K562 (cell line): ENCODE measurements at regions not wholly inside any gene's neighbourhood (a gene's known extent, or its start where the extent isn't known, plus 50 kb on each side); places are given as distances from the start of the nearest gene placed in this dataset.

ENCODE experiments used
- ATAC-seq: fragments of 200-7000 bp; cut with Tn5 transposase; 3 replicates; pipeline ENCODE4 v1.9.1; 2020; ENCODE audit warnings: moderate library complexity
- BruUV-seq: library from RNA; stranded (reverse); fragments of 400-500 nt; replicated peaks from 2 replicates; lab custom pipeline; 2021; lab: Mats Ljungman, UMichigan
- CTCF ChIA-PET: fragments of 300-600 bp; formaldehyde crosslinking; extraction: SDS; loops from one replicate; lab custom pipeline; 2021; ENCODE audit warnings: low intra/inter-chr PET ratio; lab: Yijun Ruan, JAX
- POLR2A ChIA-PET: fragments of 300-600, 350-650 bp; sonication (Branson Sonifier 250); formaldehyde crosslinking; extraction: SDS; loops from one replicate; lab custom pipeline; 2021; ENCODE audit warnings: antibody characterized with exemption, inconsistent platforms; lab: Yijun Ruan, JAX
- DNase-seq, 4 experiments: peaks; one replicate each; pipeline versions ENCODE4 v3.0.0 to v3.0.0-alpha.2; 2011 to 2018; ENCODE audit warnings: low spot score in 3 of 4, mixed read lengths in 3 of 4; ENCODE audit errors: extremely low read depth in 1 of 4
- FAIRE-seq: peaks from 2 replicates; lab custom pipeline; 2011; peaks lifted over from hg19 to GRCh38; lab: Jason Lieb, UNC
- H2AFZ ChIP-seq: 2 replicates; pipeline ENCODE4 v1.6.0; 2011; ENCODE audit warnings: low read depth, low read length, control low read depth, inconsistent platforms
- H3K27ac ChIP-seq: fragments of 200-600 bp; 3 replicates; pipeline ENCODE4 v1.8.0; 2011; ENCODE audit warnings: low read depth, mild to moderate bottlenecking, control low read depth, inconsistent platforms, low read length, moderate library complexity, mixed read lengths; ENCODE audit errors: extremely low read depth
- H3K27me3 ChIP-seq, 2 experiments: fragments of 300-600 bp in 1 of 2; 2 replicates in 1 of 2; 3 replicates in 1 of 2; pipeline versions ENCODE4 v1.6.0 to v1.8.0; 2011; ENCODE audit warnings: inconsistent platforms in 2 of 2, low read length in 2 of 2, mild to moderate bottlenecking in 1 of 2, mixed read lengths in 1 of 2, moderate library complexity in 1 of 2; ENCODE audit not compliant: control insufficient read depth in 2 of 2, insufficient read depth in 2 of 2
- H3K36me3 ChIP-seq: fragments of 300-600 bp; 3 replicates; pipeline ENCODE4 v1.8.0; 2011; ENCODE audit warnings: mild to moderate bottlenecking, low read length, inconsistent platforms; ENCODE audit not compliant: control insufficient read depth, insufficient read depth
- H3K4me1 ChIP-seq, 2 experiments: fragments of 200-600 bp in 1 of 2; replicated peaks in 1 of 2; 2 replicates in 1 of 2; 3 replicates in 1 of 2; pipeline versions ENCODE4 v1.5.1 to v1.8.0; 2011; ENCODE audit warnings: inconsistent platforms in 2 of 2, low read length in 2 of 2, mild to moderate bottlenecking in 1 of 2, mixed read lengths in 1 of 2, moderate library complexity in 1 of 2; ENCODE audit not compliant: control insufficient read depth in 2 of 2, insufficient read depth in 2 of 2
- H3K4me2 ChIP-seq: 2 replicates; pipeline ENCODE4 v1.6.1; 2011; ENCODE audit warnings: low read length, control low read depth, inconsistent platforms, mixed read lengths; ENCODE audit not compliant: insufficient read depth
- H3K4me3 ChIP-seq: fragments of 200-600 bp; sonication (generic), shearing (Covaris generic); 2 replicates; pipeline ENCODE4 v1.5.1; 2016; ENCODE audit warnings: control low read depth, inconsistent platforms
- H3K79me2 ChIP-seq: fragments of 200-600 bp; 3 replicates; pipeline ENCODE4 v1.8.0; 2011; ENCODE audit warnings: low read length, inconsistent platforms; ENCODE audit not compliant: control insufficient read depth, insufficient read depth
- H3K9ac ChIP-seq, 2 experiments: 2 replicates each; pipeline versions ENCODE4 v1.6.0 to v1.6.1; 2011; ENCODE audit warnings: low read depth in 2 of 2, low read length in 2 of 2, control low read depth in 1 of 2, inconsistent platforms in 1 of 2, mild to moderate bottlenecking in 1 of 2, mixed read lengths in 1 of 2; ENCODE audit not compliant: insufficient read depth in 1 of 2
- H3K9me1 ChIP-seq: one replicate; pipeline ENCODE4 v1.6.0; 2011; ENCODE audit warnings: inconsistent platforms, mild to moderate bottlenecking, low read length, moderate library complexity; ENCODE audit not compliant: control insufficient read depth, insufficient read depth
- H3K9me3 ChIP-seq: replicated peaks from 2 replicates; pipeline ENCODE4 v1.5.1; 2011; ENCODE audit warnings: low read depth, low read length, inconsistent platforms; ENCODE audit not compliant: control insufficient read depth, insufficient read depth
- H4K20me1 ChIP-seq: replicated peaks from 2 replicates; pipeline ENCODE4 v1.6.1; 2011; ENCODE audit warnings: low read length, inconsistent platforms, mixed read lengths; ENCODE audit not compliant: control insufficient read depth, insufficient read depth
- DEAF1 ChIP-seq: fragments of 450-650 bp; formaldehyde crosslinking; IDR thresholded peaks from 2 replicates; pipeline ENCODE4 v1.4.0; 2020; ENCODE audit warnings: mild to moderate bottlenecking, moderate library complexity
- ETV5 ChIP-seq: sonication (generic); formaldehyde crosslinking; IDR thresholded peaks from 2 replicates; pipeline ENCODE4 v1.4.0; 2020; ENCODE audit warnings: low read depth, mild to moderate bottlenecking, missing genetic modification reagents
- MYC ChIP-seq, 2 experiments: fragments of 250-450 bp in 1 of 2; sonication (Bioruptor Pico) in 1 of 2; IDR thresholded peaks; 2 replicates each; pipeline versions ENCODE4 v1.5.1 to v1.6.1; 2012 to 2021; ENCODE audit warnings: low read depth in 2 of 2, borderline replicate concordance in 1 of 2, improper control_type of control experiment in 1 of 2, low read length in 1 of 2, mild to moderate bottlenecking in 1 of 2, moderate library complexity in 1 of 2
- RAD21 ChIP-seq, 2 experiments: fragments of 250-450 bp in 1 of 2; fragments of 450-650 bp in 1 of 2; sonication (Bioruptor Pico) in 1 of 2; formaldehyde crosslinking in 1 of 2; IDR thresholded peaks in 1 of 2; conservative IDR thresholded peaks in 1 of 2; 2 replicates each; pipeline versions ENCODE4 v1.4.0 to v1.8.0; 2020 to 2022; ENCODE audit warnings: mild to moderate bottlenecking in 2 of 2, moderate library complexity in 1 of 2
- ZNF263 ChIP-seq: sonication (generic); formaldehyde crosslinking; IDR thresholded peaks from 2 replicates; pipeline ENCODE4 v1.8.0; 2022; ENCODE audit warnings: mild to moderate bottlenecking, missing genetic modification reagents, borderline replicate concordance
- ZNF589 ChIP-seq: fragments of 200-800 bp; sonication (Bioruptor generic); IDR thresholded peaks from 2 replicates; pipeline ENCODE4 v1.6.1; 2016; ENCODE audit warnings: low read depth, missing genetic modification characterization, missing compliant biosample characterization
- WGBS: fragments of 100-300 bp; shearing (Covaris generic); methylation state at CpG from one replicate; pipeline ENCODE4 v1.1.6; 2016; ENCODE audit warnings: low coverage, mixed read lengths; ENCODE audit not compliant: insufficient coverage; ENCODE audit errors: missing lambda C conversion rate; 5-methylcytosine and 5-hydroxymethylcytosine counted together
- in situ Hi-C: fragments of 300-500 bp; cut with MboI; formaldehyde crosslinking; loops from 4 replicates; pipeline ENCODE4 v1.15.0; 2018; ENCODE audit warnings: inconsistent platforms, mixed read lengths
- intact Hi-C: fragments of 100-400 bp; cut with micrococcal nuclease; formaldehyde crosslinking; loops from 2 replicates; pipeline ENCODE4 v1.14.2; 2022
- TF ChIP-seq, protein P1 (sequence below), 3 experiments: IDR thresholded peaks in 2 of 3; conservative IDR thresholded peaks in 1 of 3; 2 replicates each; pipeline ENCODE4 v1.5.1; 2011 to 2012; ENCODE audit warnings: low read length in 3 of 3, mild to moderate bottlenecking in 3 of 3, control low read depth in 2 of 3, improper control_type of control experiment in 1 of 3, inconsistent platforms in 1 of 3, low read depth in 1 of 3, mixed read lengths in 1 of 3, moderate library complexity in 1 of 3; ENCODE audit not compliant: insufficient read depth in 2 of 3

DNA sequence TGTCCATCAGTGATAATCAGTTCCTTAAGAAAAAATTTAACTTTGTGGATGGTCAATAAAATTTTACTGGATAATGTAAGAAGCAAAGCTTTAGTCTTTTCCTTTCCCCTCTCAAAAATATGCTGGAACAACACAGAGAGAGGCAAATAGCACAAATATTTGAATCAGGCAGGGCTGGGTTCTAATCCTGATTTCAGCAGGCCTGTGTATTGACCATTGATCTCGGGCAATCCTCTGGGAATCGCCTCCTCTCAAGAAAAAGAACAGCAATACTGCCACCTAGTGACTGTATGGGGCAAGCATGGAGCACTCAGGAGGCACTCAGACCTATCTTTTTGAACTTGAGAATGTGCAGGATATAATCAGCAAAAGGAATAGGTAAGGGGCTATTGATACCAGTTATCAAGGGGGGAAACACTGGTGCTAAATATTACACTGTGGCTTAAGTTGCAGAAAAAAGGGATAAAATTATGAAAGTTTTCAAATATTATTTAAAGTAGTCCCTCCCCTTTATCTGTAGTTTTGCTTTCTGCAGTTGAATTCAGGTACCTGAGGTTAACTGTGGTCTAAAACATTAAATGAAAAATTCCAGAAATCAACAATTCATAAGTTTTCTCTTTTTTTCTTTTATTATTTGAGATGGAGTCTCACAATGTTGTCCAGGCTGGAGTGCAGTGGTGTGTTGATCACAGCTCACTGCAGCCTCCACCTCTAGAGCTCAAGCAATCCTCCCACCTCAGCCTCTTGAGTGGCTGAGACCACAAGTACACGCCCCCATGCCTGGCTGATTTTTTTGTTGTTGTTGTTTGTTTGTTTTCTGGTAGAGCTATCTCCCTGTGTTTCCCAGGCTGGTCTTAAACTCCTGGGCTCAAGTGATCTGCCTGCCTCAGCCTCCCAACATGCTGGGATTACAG, 91.8 kb upstream of the NHSL1 start:
- H3K27me3 ChIP-seq: peaks cover 10 to 40% of the 10 kb centered on the region in 2 experiments; a peak in 4 of 5 replicates
- no peaks in the 10 kb centered on the region for H3K9me1 ChIP-seq
- H4K20me1 ChIP-seq: no peaks in the 10 kb centered on the region
- H3K9ac ChIP-seq: no peak overlapping the region
- CTCF ChIA-PET: interaction anchor here (0.5 to 4.2 kb wide), 5 partner anchors 175 to 773 kb away, joined by 3 to 52 read pairs (median 9); no protein-coding TSS in a partner anchor
- WGBS: 2% methylated on average over 3 of the region's 3 CpGs
- FAIRE-seq (peak; percentile 95), ATAC-seq (peak; percentile 88), DNase-seq (peak; percentile 66 to 73 (median 72))
- H3K4me3 ChIP-seq: no peak overlapping the region
- H2AFZ ChIP-seq: no peak overlapping the region
- no peaks in the 10 kb centered on the region for H3K9me3 ChIP-seq
- H3K4me1 ChIP-seq: no peaks in the 10 kb centered on the region
- POLR2A ChIA-PET: no interaction called here
- no peaks in the 10 kb centered on the region for H3K79me2 ChIP-seq
- intact Hi-C loops: loop anchor here (1.0 to 5.0 kb wide), 3 partner anchors 162 to 475 kb away; partner anchors contain the start of gene REPS1
- H3K36me3 ChIP-seq: no peaks in the 10 kb centered on the region
- no TSS peak for BruUV-seq
- H3K4me2 ChIP-seq: no peak overlapping the region
- in situ Hi-C loops: no loop called here
- no peak overlapping the region for H3K27ac ChIP-seq
- TF ChIP-seq DEAF1 (CRISPR knock-in tag) (peak; percentile 36; the same call in 1 of the 2 replicates), MYC (IDR thresholded peaks at IDR 0.05; ENCODE audit: low read depth, low read length) (no peak), MYC (CRISPR knock-in tag; IDR thresholded peaks at IDR 0.05; ENCODE audit: borderline replicate concordance, low read depth) (no peak), RAD21 (CRISPR knock-in tag; conservative IDR thresholded peaks at IDR 0.05 in 1 of 2, IDR thresholded peaks at IDR 0.05 in 1 of 2) (peak; percentile 60 to 73), ETV5 (no peak), ZNF589 (0 out of 2 replicates have a peak, but pooled peaks have one; percentile 25), ZNF263 (0 out of 2 replicates have a peak, but pooled peaks have one; percentile 41)
- TF ChIP-seq, protein P1, sequence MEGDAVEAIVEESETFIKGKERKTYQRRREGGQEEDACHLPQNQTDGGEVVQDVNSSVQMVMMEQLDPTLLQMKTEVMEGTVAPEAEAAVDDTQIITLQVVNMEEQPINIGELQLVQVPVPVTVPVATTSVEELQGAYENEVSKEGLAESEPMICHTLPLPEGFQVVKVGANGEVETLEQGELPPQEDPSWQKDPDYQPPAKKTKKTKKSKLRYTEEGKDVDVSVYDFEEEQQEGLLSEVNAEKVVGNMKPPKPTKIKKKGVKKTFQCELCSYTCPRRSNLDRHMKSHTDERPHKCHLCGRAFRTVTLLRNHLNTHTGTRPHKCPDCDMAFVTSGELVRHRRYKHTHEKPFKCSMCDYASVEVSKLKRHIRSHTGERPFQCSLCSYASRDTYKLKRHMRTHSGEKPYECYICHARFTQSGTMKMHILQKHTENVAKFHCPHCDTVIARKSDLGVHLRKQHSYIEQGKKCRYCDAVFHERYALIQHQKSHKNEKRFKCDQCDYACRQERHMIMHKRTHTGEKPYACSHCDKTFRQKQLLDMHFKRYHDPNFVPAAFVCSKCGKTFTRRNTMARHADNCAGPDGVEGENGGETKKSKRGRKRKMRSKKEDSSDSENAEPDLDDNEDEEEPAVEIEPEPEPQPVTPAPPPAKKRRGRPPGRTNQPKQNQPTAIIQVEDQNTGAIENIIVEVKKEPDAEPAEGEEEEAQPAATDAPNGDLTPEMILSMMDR (IDR thresholded peaks at IDR 0.05 in 2 of 3, conservative IDR thresholded peaks at IDR 0.05 in 1 of 3; ENCODE audit: insufficient read depth in 2 of 3, low read depth in 1 of 3, low read length in 3 of 3): peak; percentile 68 to 79 (median 77)
